Ovary (tissue), 7 donors: ENCODE measurements at regions not wholly inside any gene's neighbourhood (a gene's known extent, or its start where the extent isn't known, plus 50 kb on each side); places are given as distances from the start of the nearest gene placed in this dataset.

ENCODE experiments used
- DNase-seq, 5 donors: peaks; one replicate each; pipeline ENCODE4 v3.0.0-alpha.2; 2019 to 2020
- H3K27ac ChIP-seq, 2 donors: fragments of 200-600 bp; one replicate each; pipeline versions ENCODE4 v1.5.1 to v1.8.0; 2019 to 2022
- H3K27me3 ChIP-seq: fragments of 200-600 bp; one replicate; pipeline ENCODE4 v1.8.0; 2022
- H3K36me3 ChIP-seq: fragments of 200-600 bp; sonication (generic); one replicate; pipeline ENCODE4 v1.5.1; 2019
- H3K4me1 ChIP-seq: one replicate; pipeline ENCODE4 v1.8.1; 2013; ENCODE audit warnings: mild to moderate bottlenecking, moderate library complexity; ENCODE audit not compliant: insufficient read depth
- H3K4me3 ChIP-seq: fragments of 200-600 bp; sonication (generic); one replicate; pipeline ENCODE4 v1.5.1; 2017
- H3K9me3 ChIP-seq, 2 donors: fragments of 200-600 bp in 1 of 2; sonication (generic) in 1 of 2; one replicate each; pipeline versions ENCODE4 v1.5.1 to v1.8.1; 2013 to 2019; ENCODE audit warnings: mild to moderate bottlenecking in 1 of 2, moderate library complexity in 1 of 2
- CTCF ChIP-seq, 3 donors: fragments of 450-650 bp in 2 of 3; fragments of 200-600 bp in 1 of 3; IDR thresholded peaks; one replicate each; pipeline versions ENCODE4 v1.5.1 to v1.8.0; 2016 to 2022; ENCODE audit warnings: antibody characterized with exemption in 3 of 3, mild to moderate bottlenecking in 1 of 3
- EP300 ChIP-seq: sonication (generic); formaldehyde crosslinking; IDR thresholded peaks from one replicate; pipeline ENCODE4 v1.6.1; 2017; ENCODE audit warnings: antibody characterized with exemption
- POLR2A ChIP-seq: fragments of 450-650 bp; IDR thresholded peaks from one replicate; pipeline ENCODE4 v1.6.1; 2017; ENCODE audit warnings: antibody characterized with exemption, mild to moderate bottlenecking, moderate library complexity
- WGBS, 3 donors: extraction: QIAGEN DNeasy Blood & Tissue Kit in 1 of 3; methylation state at CpG; one replicate each; pipeline versions ENCODE4 v1.1.5 to v1.1.7; 2013 to 2017; 5-methylcytosine and 5-hydroxymethylcytosine counted together
- intact Hi-C, 4 donors: fragments of 100-400 bp; cut with DNase I; formaldehyde crosslinking; loops; one replicate each; pipeline versions ENCODE4 v1.11.0 to v1.15.1; 2022 to 2023
- donor health status: DM: no; HTN: no; CAD: no; lungs with moderate emphysema.
- donor health status: DM: no; HTN: no; CAD: no.
- donor health status: Bipolar disorder and iron deficiency.
- donor health status: DM: no; HTN: no; CAD: no.
- donor health status: DM: yes; HTN: yes; CAD: no.

- Histone ChIP-seq H3K4me3 (no peak overlapping the region), H3K36me3 (no peaks in the 10 kb centered on the region), H3K27me3 (no peaks in the 10 kb centered on the region), H3K27ac (no peak overlapping the region), H3K4me1 (peaks cover 2% of the 10 kb centered on the region), H3K9me3 (no peaks in the 10 kb centered on the region)
- no peak for TF ChIP-seq POLR2A
- no peak for DNase-seq
- intact Hi-C loops, result no loop called here
- WGBS, 3 donors, result 37 to 59% (median 47%) methylated on average over 13 of the region's 13 CpGs
Measured at GRCh38 chr17:73949903-73950592, 253.4 kb upstream of the RPL38 start.

- intact Hi-C loops, result no loop called here
- Histone ChIP-seq H3K36me3 (no peaks in the 10 kb centered on the region), H3K27me3 (no peaks in the 10 kb centered on the region), H3K9me3 (no peaks in the 10 kb centered on the region), H3K27ac (no peak overlapping the region), H3K4me1 (peaks cover 2% of the 10 kb centered on the region), H3K4me3 (no peak overlapping the region)
- WGBS, 3 donors, result 63 to 77% (median 64%) methylated on average over 8 of the region's 8 CpGs
- DNase-seq, result no peak
- TF ChIP-seq CTCF (IDR thresholded peaks at IDR 0.05), result no peak
- no peak for TF ChIP-seq EP300
- no peak for TF ChIP-seq POLR2A
Measured at GRCh38 chr17:73950593-73950914, 252.9 kb upstream of the RPL38 start.

GRCh38 chr17:73952082-73952479 lies 251.4 kb upstream of the RPL38 start:
- H3K27me3 ChIP-seq, result no peaks in the 10 kb centered on the region
- no peak for DNase-seq

GRCh38 chr17:73952480-73953205 lies 250.8 kb upstream of the RPL38 start:
- Histone ChIP-seq H3K9me3 (no peaks in the 10 kb centered on the region), H3K4me3 (no peak overlapping the region), H3K4me1 (peaks cover 2% of the 10 kb centered on the region), H3K36me3 (no peaks in the 10 kb centered on the region), H3K27me3 (no peaks in the 10 kb centered on the region), H3K27ac (no peak overlapping the region)
- no peak for TF ChIP-seq CTCF (IDR thresholded peaks at IDR 0.05)
- TF ChIP-seq POLR2A, result no peak
- no peak for TF ChIP-seq EP300
- intact Hi-C loops, result no loop called here
- DNase-seq, result no peak
- WGBS, 3 donors, result 0 to 2% (median 2%) methylated on average over 45 to 67 of the region's 67 CpGs

More at GRCh38 chr17:73952082-73952479, 251.4 kb upstream of the RPL38 start:
- H3K9me3 ChIP-seq, result no peaks in the 10 kb centered on the region
- TF ChIP-seq POLR2A (no peak), EP300 (no peak), CTCF (IDR thresholded peaks at IDR 0.05) (no peak)
- H3K36me3 ChIP-seq, result no peaks in the 10 kb centered on the region
- no peak overlapping the region for H3K27ac ChIP-seq
- H3K4me3 ChIP-seq, result no peak overlapping the region
- intact Hi-C loops, result no loop called here
- H3K4me1 ChIP-seq, result peaks cover 2% of the 10 kb centered on the region
- WGBS, 3 donors, result 2 to 4% (median 3%) methylated on average over 19 to 20 of the region's 20 CpGs
